Vagina (tissue), 2 donors: ENCODE measurements at regions not wholly inside any gene's neighbourhood (a gene's known extent, or its start where the extent isn't known, plus 50 kb on each side); places are given as distances from the start of the nearest gene placed in this dataset.

Experiments
- DNase-seq, 2 donors: peaks; one replicate each; pipeline ENCODE4 v3.0.0-alpha.2; 2017; ENCODE audit errors: extremely low spot score in 2 of 2
- H3K27ac ChIP-seq: fragments of 200-600 bp; sonication (generic); one replicate; pipeline ENCODE4 v1.5.1; 2019
- H3K27me3 ChIP-seq: fragments of 200-600 bp; sonication (generic); one replicate; pipeline ENCODE4 v1.5.1; 2019
- H3K36me3 ChIP-seq, 2 donors: fragments of 200-600 bp; sonication (generic); one replicate each; pipeline ENCODE4 v1.5.1; 2017 to 2019
- H3K4me1 ChIP-seq: fragments of 200-600 bp; sonication (generic); one replicate; pipeline ENCODE4 v1.5.1; 2019
- H3K4me3 ChIP-seq, 2 donors: fragments of 200-600 bp; sonication (generic); 1 replicate in 1 of 2; 2 replicates in 1 of 2; pipeline ENCODE4 v1.5.1; 2016 to 2019
- H3K9me3 ChIP-seq: fragments of 200-600 bp; sonication (generic); one replicate; pipeline ENCODE4 v1.5.1; 2019
- CTCF ChIP-seq, 3 experiments: fragments of 450-650 bp in 2 of 3; fragments of 200-600 bp in 1 of 3; sonication (generic) in 1 of 3; IDR thresholded peaks; one replicate each; pipeline ENCODE4 v1.5.1; 2017 to 2019; ENCODE audit warnings: antibody characterized with exemption in 3 of 3, mild to moderate bottlenecking in 2 of 3, moderate library complexity in 2 of 3
- POLR2A ChIP-seq, 2 donors: fragments of 450-650 bp; IDR thresholded peaks; one replicate each; pipeline ENCODE4 v1.6.1; 2017; ENCODE audit warnings: antibody characterized with exemption in 2 of 2, mild to moderate bottlenecking in 2 of 2, moderate library complexity in 2 of 2
- POLR2AphosphoS5 ChIP-seq, 2 donors: sonication (generic); formaldehyde crosslinking; IDR thresholded peaks; one replicate each; pipeline ENCODE4 v1.9.0; 2017; ENCODE audit warnings: antibody characterized with exemption in 2 of 2, mild to moderate bottlenecking in 2 of 2, low read depth in 1 of 2; ENCODE audit not compliant: insufficient read depth in 1 of 2
- intact Hi-C: fragments of 100-400 bp; cut with DNase I; formaldehyde crosslinking; loops from one replicate; pipeline ENCODE4 v1.15.1; 2023

DNA sequence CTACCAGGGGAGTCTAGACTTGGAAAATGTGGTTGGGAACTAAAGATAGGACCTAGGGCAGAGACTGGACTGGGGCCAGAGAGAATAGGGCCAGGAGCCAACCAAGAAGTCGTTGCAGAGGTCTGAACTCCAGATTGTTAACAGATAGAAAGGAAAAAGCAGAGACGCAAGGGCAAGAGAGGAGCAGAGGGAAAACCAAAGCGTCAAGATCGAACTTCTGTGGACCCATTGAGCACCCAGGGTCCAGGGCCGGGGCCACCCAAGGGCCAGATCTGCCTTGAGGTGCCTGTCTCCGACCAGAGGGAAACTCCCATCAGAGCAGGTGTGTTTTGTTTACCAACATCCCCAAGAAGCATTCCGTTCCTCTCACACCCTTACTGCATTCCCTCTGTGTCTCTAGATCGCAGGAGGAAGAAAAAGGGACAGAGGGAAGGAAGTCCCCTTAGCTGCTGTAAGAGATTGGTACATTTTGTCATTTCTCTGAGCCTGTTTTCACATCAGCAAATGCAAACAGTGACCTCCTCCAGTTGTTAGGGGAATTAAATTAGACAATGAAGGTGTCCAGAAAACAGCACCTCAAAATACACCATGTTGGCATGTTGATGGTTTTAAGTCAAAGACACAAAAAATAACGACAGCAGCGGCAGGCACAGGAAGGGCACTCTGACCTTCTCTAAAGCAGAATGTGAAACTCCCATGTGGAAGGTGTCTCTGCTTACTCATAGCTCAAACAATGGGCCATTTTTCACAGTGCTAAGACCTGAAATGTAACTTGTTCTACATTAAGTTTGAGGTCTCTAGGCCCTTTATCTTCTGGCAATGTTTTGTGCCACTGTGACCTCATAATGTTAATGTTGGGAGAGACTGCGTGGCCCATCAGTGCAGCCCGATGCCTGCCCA, 105.8 kb upstream of the RAB4A start:
- no peaks in the 10 kb centered on the region for H3K27me3 ChIP-seq
- DNase-seq: no peak
- no peak overlapping the region for H3K4me3 ChIP-seq
- TF ChIP-seq POLR2AphosphoS5 (IDR thresholded peaks at IDR 0.05; ENCODE audit: insufficient read depth in 1 of 2, low read depth in 1 of 2) (no peak), POLR2A (IDR thresholded peaks at IDR 0.05) (no peak), CTCF (IDR thresholded peaks at IDR 0.05) (no peak)
- H3K27ac ChIP-seq: no peak overlapping the region
- H3K9me3 ChIP-seq: no peaks in the 10 kb centered on the region
- H3K4me1 ChIP-seq: peaks cover 6% of the 10 kb centered on the region
- no peaks in the 10 kb centered on the region for H3K36me3 ChIP-seq
- intact Hi-C loops: no loop called here

GRCh38 chr1:229167318-229167717, 103.6 kb upstream of the RAB4A start:
- TF ChIP-seq CTCF (IDR thresholded peaks at IDR 0.05) (no peak), POLR2A (IDR thresholded peaks at IDR 0.05) (no peak), POLR2AphosphoS5 (IDR thresholded peaks at IDR 0.05; ENCODE audit: insufficient read depth in 1 of 2, low read depth in 1 of 2) (no peak)
- intact Hi-C loops: no loop called here
- H3K27ac ChIP-seq: no peak overlapping the region

DNA sequence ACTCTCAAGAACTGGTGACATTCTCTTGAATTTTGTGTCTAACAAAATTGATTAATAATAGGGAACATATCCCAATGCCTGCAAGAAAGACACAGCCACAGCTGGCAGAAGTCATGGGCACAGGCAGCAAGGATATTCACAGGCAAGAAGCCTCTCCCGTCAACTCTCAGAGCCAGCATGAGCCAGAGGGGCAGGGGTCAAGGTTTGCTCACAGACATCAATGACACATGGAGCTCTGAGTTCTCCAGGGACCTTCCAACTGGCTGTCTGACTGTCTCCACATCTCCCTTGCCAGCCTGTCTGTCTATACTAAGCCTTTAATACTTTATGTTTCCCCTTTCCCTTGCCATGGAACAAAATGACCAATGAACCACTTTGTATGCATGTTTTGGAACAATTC, 101.5 kb upstream of the RAB4A start:
- DNase-seq: no peak
- TF ChIP-seq POLR2AphosphoS5 (IDR thresholded peaks at IDR 0.05; ENCODE audit: insufficient read depth in 1 of 2, low read depth in 1 of 2) (no peak), POLR2A (IDR thresholded peaks at IDR 0.05) (no peak), CTCF (IDR thresholded peaks at IDR 0.05) (no peak)
- H3K27ac ChIP-seq: no peak overlapping the region
- intact Hi-C loops: no loop called here
- no peaks in the 10 kb centered on the region for H3K36me3 ChIP-seq
- H3K4me1 ChIP-seq: peaks cover 6% of the 10 kb centered on the region
- H3K27me3 ChIP-seq: no peaks in the 10 kb centered on the region
- H3K4me3 ChIP-seq: no peak overlapping the region
- H3K9me3 ChIP-seq: no peaks in the 10 kb centered on the region

More at GRCh38 chr1:229167318-229167717, 103.6 kb upstream of the RAB4A start:
- no peaks in the 10 kb centered on the region for H3K36me3 ChIP-seq
- DNase-seq: no peak
- no peak overlapping the region for H3K4me3 ChIP-seq
- H3K27me3 ChIP-seq: no peaks in the 10 kb centered on the region
- H3K4me1 ChIP-seq: peaks cover 6% of the 10 kb centered on the region
- H3K9me3 ChIP-seq: no peaks in the 10 kb centered on the region

DNA sequence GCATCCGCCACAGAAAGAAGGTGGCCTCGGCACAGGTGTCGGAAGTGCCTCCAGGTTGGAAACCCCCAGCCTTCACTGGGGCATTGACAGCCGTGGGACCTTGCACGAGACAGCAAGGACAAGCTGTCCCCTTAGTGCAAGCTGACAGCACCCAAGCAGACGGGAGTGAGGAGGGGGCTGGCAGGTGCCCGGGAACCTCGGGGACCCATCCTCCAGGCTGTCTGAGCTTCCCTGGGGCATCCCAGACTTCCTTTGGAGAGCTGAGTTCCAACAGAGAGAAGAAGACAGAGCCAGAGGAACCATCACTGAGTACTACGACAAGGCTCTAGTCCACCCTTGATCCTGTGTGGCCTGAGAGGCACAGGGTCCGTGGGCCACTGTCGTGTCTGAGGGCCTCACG, 100.6 kb upstream of the RAB4A start:
- no peak for TF ChIP-seq POLR2A (IDR thresholded peaks at IDR 0.05)
- no peak for TF ChIP-seq POLR2AphosphoS5 (IDR thresholded peaks at IDR 0.05; ENCODE audit: insufficient read depth in 1 of 2, low read depth in 1 of 2)
- no peak for TF ChIP-seq CTCF (IDR thresholded peaks at IDR 0.05)
- H3K36me3 ChIP-seq: no peaks in the 10 kb centered on the region
- H3K9me3 ChIP-seq: no peaks in the 10 kb centered on the region
- H3K4me3 ChIP-seq: no peak overlapping the region
- intact Hi-C loops: no loop called here
- no peaks in the 10 kb centered on the region for H3K4me1 ChIP-seq
- H3K27me3 ChIP-seq: no peaks in the 10 kb centered on the region
- DNase-seq: peak in 1 of 2 donors; percentile 58
- no peak overlapping the region for H3K27ac ChIP-seq
